SK-N-SH (cell line): ENCODE measurements at regions not wholly inside any gene's neighbourhood (a gene's known extent, or its start where the extent isn't known, plus 50 kb on each side); places are given as distances from the start of the nearest gene placed in this dataset.

Source experiments
- CTCF ChIP-seq: fragments of 200-600 bp; sonication (generic); IDR thresholded peaks from 2 replicates; pipeline ENCODE4 v1.6.1; 2017; ENCODE audit warnings: antibody characterized with exemption, mild to moderate bottlenecking, moderate library complexity
- ELF1 ChIP-seq: IDR thresholded peaks from 2 replicates; pipeline ENCODE4 v1.4.0; 2012
- EP300 ChIP-seq, 2 experiments: IDR thresholded peaks; 2 replicates each; pipeline versions ENCODE4 v1.4.0 to v1.6.1; 2012; ENCODE audit warnings: borderline replicate concordance in 1 of 2, low read depth in 1 of 2, low read length in 1 of 2
- FOXM1 ChIP-seq: IDR thresholded peaks from 2 replicates; pipeline ENCODE4 v1.4.0; 2012; ENCODE audit warnings: low read depth, mild to moderate bottlenecking
- MXI1 ChIP-seq: IDR thresholded peaks from 2 replicates; pipeline ENCODE4 v1.6.1; 2012; ENCODE audit warnings: mild to moderate bottlenecking, low read depth, low read length, improper control_type of control experiment
- POLR2AphosphoS5 ChIP-seq: IDR thresholded peaks from 2 replicates; pipeline ENCODE4 v1.6.1; 2012; ENCODE audit warnings: low read depth, low read length
- RAD21 ChIP-seq: IDR thresholded peaks from 2 replicates; pipeline ENCODE4 v1.6.1; 2012; ENCODE audit warnings: mild to moderate bottlenecking, low read length
- TAF1 ChIP-seq: IDR thresholded peaks from 2 replicates; pipeline ENCODE4 v1.6.1; 2012; ENCODE audit warnings: low read depth, mild to moderate bottlenecking, low read length, moderate library complexity, borderline replicate concordance
- TF ChIP-seq, protein P1 (sequence below): IDR thresholded peaks from 2 replicates; pipeline ENCODE4 v1.6.1; 2012; ENCODE audit warnings: mild to moderate bottlenecking, low read depth, low read length, moderate library complexity
- TF ChIP-seq, protein P2 (sequence below): IDR thresholded peaks from 2 replicates; pipeline ENCODE4; 2012

DNA sequence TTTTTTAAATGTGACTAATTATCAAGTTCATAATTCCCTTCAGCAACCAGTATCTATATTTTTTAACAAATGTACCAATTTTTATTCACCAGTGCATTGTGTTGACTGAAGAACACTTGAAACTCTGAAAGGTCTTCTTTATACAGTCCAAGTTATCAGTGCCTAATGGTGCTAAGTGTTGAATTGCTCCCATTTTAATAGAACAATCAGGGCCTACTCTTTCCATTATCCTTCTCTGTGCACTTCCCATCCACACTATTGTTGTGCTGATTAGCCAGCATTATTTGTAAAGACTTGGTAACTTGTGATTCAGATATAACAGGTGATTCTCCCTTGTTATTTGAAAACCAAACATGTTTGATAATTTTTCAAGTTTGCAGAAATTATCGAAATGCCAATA lies 1209.7 kb upstream of the MAP3K7 start:
- no peak for TF ChIP-seq CTCF
- TF ChIP-seq RAD21: no peak
- TF ChIP-seq, protein P1, sequence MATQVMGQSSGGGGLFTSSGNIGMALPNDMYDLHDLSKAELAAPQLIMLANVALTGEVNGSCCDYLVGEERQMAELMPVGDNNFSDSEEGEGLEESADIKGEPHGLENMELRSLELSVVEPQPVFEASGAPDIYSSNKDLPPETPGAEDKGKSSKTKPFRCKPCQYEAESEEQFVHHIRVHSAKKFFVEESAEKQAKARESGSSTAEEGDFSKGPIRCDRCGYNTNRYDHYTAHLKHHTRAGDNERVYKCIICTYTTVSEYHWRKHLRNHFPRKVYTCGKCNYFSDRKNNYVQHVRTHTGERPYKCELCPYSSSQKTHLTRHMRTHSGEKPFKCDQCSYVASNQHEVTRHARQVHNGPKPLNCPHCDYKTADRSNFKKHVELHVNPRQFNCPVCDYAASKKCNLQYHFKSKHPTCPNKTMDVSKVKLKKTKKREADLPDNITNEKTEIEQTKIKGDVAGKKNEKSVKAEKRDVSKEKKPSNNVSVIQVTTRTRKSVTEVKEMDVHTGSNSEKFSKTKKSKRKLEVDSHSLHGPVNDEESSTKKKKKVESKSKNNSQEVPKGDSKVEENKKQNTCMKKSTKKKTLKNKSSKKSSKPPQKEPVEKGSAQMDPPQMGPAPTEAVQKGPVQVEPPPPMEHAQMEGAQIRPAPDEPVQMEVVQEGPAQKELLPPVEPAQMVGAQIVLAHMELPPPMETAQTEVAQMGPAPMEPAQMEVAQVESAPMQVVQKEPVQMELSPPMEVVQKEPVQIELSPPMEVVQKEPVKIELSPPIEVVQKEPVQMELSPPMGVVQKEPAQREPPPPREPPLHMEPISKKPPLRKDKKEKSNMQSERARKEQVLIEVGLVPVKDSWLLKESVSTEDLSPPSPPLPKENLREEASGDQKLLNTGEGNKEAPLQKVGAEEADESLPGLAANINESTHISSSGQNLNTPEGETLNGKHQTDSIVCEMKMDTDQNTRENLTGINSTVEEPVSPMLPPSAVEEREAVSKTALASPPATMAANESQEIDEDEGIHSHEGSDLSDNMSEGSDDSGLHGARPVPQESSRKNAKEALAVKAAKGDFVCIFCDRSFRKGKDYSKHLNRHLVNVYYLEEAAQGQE: no peak
- no peak for TF ChIP-seq POLR2AphosphoS5
- TF ChIP-seq TAF1: no peak
- no peak for TF ChIP-seq FOXM1
- TF ChIP-seq, protein P2, sequence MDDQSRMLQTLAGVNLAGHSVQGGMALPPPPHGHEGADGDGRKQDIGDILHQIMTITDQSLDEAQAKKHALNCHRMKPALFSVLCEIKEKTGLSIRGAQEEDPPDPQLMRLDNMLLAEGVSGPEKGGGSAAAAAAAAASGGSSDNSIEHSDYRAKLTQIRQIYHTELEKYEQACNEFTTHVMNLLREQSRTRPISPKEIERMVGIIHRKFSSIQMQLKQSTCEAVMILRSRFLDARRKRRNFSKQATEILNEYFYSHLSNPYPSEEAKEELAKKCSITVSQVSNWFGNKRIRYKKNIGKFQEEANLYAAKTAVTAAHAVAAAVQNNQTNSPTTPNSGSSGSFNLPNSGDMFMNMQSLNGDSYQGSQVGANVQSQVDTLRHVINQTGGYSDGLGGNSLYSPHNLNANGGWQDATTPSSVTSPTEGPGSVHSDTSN: no peak
- TF ChIP-seq MXI1: no peak
- TF ChIP-seq EP300 (IDR thresholded peaks at IDR 0.05; ENCODE audit: borderline replicate concordance in 1 of 2, low read depth in 1 of 2, low read length in 1 of 2): no peak
- no peak for TF ChIP-seq ELF1
